Upper lobe of left lung (tissue), 4 donors: ENCODE measurements at regions not wholly inside any gene's neighbourhood (a gene's known extent, or its start where the extent isn't known, plus 50 kb on each side); places are given as distances from the start of the nearest gene placed in this dataset.

Experiments used
- POLR2A ChIP-seq, 4 donors: fragments of 450-650 bp; IDR thresholded peaks; one replicate each; pipeline ENCODE4 v1.5.1; 2016 to 2017; ENCODE audit warnings: antibody characterized with exemption in 4 of 4, mild to moderate bottlenecking in 2 of 4
- POLR2AphosphoS5 ChIP-seq, 2 donors: sonication (generic); formaldehyde crosslinking; IDR thresholded peaks; one replicate each; pipeline ENCODE4 v1.5.1; 2017; ENCODE audit warnings: antibody characterized with exemption in 2 of 2
- TF ChIP-seq, protein P1 (sequence below), 6 experiments: fragments of 450-650 bp in 4 of 6; fragments of 200-600 bp in 2 of 6; sonication (generic) in 2 of 6; IDR thresholded peaks; one replicate each; pipeline ENCODE4 v1.5.1; 2016 to 2019; ENCODE audit warnings: antibody characterized with exemption in 6 of 6

- TF ChIP-seq POLR2A (IDR thresholded peaks at IDR 0.05) (no peak), POLR2AphosphoS5 (IDR thresholded peaks at IDR 0.05) (no peak)
- TF ChIP-seq, protein P1, sequence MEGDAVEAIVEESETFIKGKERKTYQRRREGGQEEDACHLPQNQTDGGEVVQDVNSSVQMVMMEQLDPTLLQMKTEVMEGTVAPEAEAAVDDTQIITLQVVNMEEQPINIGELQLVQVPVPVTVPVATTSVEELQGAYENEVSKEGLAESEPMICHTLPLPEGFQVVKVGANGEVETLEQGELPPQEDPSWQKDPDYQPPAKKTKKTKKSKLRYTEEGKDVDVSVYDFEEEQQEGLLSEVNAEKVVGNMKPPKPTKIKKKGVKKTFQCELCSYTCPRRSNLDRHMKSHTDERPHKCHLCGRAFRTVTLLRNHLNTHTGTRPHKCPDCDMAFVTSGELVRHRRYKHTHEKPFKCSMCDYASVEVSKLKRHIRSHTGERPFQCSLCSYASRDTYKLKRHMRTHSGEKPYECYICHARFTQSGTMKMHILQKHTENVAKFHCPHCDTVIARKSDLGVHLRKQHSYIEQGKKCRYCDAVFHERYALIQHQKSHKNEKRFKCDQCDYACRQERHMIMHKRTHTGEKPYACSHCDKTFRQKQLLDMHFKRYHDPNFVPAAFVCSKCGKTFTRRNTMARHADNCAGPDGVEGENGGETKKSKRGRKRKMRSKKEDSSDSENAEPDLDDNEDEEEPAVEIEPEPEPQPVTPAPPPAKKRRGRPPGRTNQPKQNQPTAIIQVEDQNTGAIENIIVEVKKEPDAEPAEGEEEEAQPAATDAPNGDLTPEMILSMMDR (IDR thresholded peaks at IDR 0.05), result no peak
These were observed 136.7 kb upstream of the NBEA start for GRCh38 chr13:34805347-34805746.
